ENCODE measurements at regions not wholly inside any gene's neighbourhood (a gene's known extent, or its start where the extent isn't known, plus 50 kb on each side); places are given as distances from the start of the nearest gene placed in this dataset.
"Not testable (repeated sequence)": the region's sequence is repeated elsewhere in the genome, so short reads cannot be mapped to it uniquely, and the experiment has no call there.

DNA sequence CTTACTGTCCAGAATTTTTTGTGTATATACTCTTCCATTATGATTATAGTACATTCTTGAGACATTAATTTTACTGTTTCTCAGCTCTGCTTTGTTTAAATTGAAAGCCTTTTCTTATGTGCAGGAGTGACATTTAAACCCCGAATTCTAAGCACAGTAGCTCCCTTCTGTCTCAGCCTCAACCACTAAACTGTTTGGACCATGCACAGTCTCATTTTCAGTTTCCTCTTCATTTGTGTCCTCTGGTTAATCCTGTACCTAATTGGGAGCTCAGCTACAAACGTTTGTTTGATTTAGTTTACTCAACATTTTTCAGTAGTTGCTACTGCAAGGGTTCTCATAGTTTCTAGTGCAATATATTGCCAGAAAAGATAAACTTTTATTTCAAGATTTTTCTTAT lies 206.3 kb downstream of the SLITRK5 start:
- DNase-seq (ENCODE audit: low spot score), result no peak

DNA sequence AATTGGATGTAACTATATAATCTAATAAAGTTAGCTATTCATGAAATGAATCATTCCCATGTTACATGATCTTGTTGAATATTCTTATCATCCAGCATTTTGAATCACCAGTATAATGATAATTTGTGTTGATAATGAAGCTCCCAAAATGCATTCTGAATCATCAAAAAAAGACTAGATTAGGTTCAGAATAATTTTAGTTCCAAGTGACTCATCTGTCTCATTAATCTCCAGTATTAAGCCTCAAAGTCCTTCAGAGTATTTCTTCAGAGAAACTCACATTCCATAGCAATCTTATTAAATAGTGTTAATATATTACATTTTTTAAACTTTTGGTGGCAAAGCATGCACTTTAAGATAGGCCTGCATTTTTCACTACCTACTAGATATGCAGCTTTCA lies 207.5 kb downstream of the SLITRK5 start:
- no peak for DNase-seq (ENCODE audit: low spot score)

DNA sequence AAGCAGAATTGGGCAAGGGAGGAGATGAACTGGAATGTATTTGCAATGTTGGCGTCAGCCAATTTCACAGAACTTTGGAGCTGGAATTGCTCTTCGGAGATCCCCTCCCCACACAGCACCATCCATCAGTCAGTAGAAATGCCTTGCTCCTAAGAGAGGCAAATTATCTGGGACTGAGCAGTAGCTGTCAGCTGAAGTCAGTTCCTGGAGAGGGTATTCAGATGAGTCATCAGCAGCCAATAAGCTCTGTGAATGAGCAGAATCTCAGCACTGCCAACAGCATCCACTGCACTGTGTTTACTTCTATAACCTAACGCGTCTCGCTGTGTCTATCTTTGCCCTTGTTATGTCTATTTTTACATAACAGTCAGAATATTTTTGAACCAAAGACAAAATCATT lies 213.7 kb downstream of the SLITRK5 start:
- DNase-seq (ENCODE audit: low spot score), result peak; percentile 43

DNA sequence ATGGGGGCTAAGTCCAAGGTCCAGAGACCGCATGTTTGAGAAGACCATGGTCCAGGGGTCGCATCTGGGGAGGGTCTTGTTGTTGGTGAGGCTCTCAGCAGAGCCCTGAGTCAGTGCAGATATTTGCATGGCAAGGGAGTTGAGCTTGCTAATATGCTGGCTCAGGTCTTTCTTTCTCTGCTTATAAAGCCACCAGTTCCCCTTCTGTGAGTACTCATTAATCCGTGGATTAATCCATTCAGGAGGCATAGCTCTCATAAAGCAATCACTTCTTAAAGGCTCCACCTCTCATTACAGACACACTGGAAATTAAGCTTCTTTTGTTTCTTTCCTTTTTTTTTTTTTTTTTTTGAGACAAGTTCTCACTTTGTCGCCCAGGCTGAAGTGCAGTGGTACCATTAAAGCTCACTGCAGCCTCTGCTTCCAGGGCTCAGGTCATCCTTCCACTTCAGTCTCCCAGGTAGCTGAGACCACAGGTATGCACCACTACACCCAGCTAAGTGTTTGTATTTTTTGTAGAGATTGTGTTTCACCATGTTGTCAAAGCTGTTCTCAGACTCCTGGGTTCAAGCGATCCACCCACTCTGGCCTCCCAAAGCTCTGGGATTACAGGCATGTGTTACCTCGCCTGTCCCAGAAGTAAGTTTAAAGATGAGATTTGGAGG lies 216.4 kb downstream of the SLITRK5 start:
- DNase-seq (ENCODE audit: low spot score), result no peak

DNA sequence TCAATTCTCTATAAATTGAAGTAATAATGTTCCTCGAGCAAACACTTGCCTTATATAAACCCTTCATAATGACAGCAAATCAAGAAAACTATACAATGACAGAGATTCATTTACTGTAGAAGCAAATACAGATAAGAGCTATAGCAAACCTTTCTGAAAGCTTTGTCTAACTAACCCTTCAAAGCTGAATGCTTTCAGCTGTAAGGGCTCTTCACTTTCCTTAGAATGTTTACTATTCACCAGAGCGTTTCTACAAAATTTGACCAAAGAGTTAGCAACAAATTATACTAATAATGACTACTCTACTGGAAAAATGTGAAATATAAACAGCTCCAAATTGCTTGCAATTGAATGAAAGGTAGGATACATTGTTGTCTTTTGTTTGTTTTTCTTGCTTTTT lies 218.1 kb downstream of the SLITRK5 start:
- DNase-seq (ENCODE audit: low spot score), result no peak

DNA sequence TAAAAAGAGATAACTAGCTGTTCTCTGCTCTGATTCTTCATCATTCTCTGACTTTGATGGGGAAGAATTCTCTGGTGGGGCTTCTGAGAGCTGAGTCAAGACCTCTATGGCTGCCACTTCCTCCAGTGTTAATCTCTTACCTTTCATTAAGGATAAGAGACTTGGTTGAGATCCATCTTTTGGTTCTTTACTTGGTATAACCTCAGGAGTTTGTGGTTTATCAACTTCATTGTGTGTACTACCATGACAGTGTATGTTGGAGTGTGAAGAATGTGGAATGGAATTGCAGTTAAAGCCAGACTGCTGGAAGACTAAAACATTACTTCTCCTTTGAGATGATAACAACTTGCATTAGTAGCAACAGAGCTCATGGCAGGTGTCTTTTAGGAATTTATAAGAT lies 222.0 kb downstream of the SLITRK5 start:
- DNase-seq (ENCODE audit: low spot score), result no peak

DNA sequence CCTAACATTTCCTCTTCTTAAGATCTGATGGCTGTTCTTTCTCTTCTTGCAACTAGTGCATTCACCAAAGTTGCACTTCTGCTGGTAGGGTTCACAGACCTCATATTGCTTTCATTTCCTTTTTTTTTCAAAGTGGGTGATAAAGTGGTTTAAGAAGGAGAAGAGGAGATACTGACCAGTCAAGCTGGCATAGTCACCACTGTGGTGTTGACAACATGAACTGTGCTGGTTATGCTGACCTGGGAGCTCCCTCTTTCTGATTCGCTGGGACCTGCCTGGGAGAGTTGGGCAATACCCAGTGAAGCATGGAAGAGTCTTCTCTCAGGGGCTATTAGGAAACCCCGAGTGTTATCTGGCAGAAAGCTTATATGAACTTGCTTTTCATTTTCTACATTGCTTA lies 222.9 kb downstream of the SLITRK5 start:
- no peak for DNase-seq (ENCODE audit: low spot score)

DNA sequence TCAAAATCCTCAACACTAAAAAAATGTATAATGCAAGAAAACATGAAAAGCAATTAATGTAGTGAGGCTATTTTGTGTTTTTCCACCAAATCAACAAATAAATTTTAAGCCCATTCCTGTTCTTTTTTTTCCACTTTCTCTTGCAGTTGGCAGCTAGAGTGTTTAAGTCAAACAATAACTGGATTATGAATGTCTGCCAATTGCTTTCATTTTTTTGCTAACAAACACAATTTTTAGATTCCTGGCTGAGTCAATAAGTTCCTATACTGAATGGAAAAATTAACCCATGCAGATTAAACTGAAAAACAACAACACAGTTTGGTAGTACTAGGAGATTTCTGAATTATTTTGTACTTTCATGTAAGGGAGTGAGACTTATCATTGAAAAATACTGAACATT lies 232.4 kb downstream of the SLITRK5 start:
- DNase-seq (ENCODE audit: low spot score), result no peak

DNA sequence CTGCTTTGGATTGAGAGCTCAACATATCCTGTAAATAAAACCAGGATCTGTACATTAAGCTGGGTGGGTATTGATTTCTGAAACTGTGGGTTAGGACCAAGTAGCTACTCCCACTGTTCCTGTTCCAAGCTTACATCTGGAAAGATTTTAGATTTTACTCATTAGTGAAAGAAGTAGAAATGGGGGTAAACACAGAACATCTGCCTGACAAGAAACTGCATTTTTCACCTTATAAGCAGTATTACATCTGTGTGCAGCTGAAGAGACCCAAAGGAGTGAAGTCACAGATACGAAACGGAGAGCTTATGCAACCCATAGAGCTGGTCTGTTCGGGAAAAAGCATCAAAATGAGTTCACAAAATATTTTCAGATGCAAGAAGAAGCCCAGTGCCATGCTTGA lies 235.2 kb downstream of the SLITRK5 start:
- no peak for DNase-seq (ENCODE audit: low spot score)

DNA sequence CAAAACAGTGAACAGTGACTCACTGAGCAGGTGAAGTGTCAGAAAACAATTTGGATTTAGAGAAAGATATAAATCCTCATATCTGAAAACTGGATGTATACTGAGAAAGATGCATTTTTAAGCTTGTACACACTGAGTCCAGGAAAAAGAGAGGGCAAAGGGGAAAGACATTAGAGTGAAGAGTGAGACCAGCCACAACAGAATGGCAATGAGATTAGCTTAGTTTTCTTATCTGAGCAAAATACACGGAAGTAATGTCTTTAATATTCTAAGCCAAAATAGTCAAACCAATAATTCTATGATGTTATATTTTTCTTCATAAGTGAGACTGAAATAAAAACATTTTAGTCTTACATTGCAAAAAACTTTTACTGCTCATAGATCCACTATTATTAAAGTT lies 236.0 kb downstream of the SLITRK5 start:
- no peak for DNase-seq (ENCODE audit: low spot score)

DNA sequence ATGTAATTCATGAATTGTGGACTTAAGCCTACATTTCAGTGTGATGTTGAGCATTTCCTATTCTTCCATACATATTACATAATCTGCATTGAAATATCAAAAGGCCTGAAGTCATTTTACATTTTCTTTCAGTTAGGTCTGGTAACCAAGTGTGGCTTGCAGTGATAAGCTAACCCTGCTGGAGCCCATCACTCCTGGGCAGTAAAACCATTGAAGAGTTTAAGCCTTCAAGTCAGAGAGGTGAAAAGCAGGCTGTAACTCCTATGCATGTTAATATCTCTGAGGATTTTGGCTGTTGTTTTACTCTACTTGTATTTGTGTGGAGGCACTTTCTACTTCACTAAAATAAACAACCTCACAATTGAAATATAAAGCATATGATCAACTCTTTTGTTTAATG lies 248.8 kb downstream of the SLITRK5 start:
- DNase-seq (ENCODE audit: low spot score), result no peak

DNA sequence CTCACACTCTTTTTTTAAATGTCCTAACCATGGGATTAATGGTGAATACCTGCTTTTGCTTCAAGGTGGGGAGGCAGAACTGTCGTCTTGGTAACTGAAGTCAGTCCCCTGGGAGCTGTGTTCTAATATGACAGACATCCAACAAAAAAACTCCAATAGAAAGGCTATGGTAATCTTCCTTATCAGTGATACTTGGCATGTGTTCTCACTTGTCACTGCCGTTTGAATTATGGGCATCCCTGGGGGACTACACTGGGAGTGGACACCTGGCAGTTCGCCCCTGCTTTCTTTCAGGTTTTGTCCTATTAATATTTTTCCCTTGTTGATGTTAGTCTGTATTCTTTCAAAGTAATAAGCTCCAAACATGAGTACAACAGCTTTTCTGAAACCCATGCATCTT lies 252.6 kb downstream of the SLITRK5 start:
- no peak for DNase-seq (ENCODE audit: low spot score)

DNA sequence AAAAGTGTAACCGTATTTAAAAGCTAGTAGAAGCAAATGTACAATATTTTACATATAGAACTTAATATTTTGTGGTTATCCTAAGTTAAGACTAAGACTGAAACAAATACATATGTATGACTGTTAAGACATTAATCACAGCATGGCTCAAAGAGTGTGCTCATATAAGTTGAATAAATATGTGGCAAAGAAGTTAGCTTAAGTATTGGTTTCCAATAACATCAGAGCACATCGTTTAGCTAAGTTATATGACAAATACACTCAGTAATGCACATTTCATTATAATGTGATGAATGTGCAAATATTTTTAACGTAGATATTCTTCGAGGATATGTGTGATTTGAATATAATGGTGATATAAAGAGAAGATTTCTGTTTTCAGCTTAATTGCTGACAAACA lies 253.8 kb downstream of the SLITRK5 start:
- no peak for DNase-seq (ENCODE audit: low spot score)

DNA sequence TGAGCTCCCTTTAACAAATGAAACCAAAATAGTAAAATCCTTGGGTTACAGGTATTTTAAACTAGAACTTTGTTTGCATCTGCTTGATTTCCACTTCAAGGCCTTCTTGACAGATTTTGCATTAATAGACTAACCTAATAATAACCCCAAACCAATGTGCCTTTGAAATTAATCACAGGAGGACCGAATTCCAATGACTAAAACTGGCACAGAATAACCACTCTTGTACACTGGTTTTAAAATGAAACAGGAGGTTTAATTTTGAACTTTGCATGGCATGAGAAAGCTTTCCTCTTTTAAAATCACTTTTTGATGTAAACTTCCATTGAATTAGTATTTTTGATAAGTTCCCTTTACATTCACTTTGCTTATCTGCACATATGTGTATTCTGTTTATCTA lies 269.6 kb downstream of the SLITRK5 start:
- no peak for DNase-seq (ENCODE audit: low spot score)

DNA sequence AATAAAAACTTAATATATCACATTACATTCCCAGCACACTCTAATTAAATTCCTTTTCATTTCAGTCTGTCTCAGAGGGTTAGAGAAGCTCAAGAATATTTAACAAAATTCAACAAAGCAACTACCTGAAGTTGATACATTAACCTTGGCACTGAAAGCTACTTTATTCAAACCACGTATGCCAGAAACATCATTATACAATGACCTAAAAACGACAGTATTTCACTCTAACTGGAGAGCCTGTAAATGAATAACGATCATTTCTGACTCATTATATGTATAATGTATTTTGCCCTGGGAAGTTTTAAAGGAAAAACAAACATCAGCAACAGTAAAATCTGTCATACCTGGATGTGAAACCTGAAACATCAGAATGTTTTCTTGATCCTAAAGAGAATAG lies 270.1 kb downstream of the SLITRK5 start:
- no peak for DNase-seq (ENCODE audit: low spot score)

DNA sequence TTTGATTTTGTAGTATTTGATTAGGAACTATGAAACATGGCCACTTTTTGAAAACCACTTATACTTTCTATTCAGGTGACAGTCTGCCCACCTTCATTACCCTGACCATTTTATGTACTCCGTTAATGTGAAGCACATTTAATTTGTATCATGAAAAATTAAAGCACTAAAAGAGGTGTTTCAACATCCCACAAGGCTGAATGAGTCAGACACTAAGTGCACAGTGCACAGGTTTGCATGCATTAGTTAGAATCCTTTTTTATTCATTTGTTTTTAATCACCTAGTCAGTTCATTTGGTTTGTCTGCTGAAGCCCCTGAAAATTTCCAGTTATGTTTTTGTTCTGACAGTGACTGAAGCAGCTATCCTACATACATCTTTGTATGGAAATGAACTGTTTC lies 271.0 kb downstream of the SLITRK5 start:
- DNase-seq (ENCODE audit: low spot score), result no peak

DNA sequence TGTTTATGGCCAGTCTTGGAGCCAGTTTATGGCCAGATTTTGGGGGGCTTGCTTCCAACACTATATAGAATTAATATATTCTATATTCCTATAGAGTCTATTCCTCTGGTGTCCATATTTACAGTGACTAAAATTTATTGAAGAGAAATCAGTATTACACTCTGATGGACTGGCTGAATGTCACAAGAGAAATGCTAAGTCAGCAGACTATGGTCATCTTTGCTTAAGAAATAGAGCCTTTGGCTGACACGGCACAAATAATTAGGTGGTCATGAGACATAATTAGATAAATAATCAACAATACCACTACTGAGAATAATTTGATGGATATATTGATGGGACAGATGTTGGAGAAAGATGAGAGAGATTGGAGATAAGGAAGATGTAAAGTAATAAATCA lies 272.9 kb downstream of the SLITRK5 start:
- DNase-seq (ENCODE audit: low spot score), result no peak

DNA sequence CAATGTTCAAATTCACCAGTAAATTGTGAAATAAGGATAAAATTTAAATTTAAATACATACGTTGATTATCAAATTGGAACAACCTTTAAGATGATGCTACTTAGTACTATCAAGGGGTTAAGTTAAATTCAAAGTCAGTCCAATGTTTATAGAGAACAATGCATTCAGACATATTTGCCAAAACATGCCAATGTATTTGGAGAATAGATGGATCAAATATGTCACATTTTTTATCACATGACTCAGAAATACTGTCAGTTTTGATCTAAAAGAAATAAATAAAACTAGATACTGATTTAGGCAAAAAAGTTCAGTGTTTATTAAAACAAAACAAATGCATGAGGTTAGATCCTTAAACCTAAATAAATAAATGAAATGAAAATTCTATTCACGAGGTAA lies 281.2 kb downstream of the SLITRK5 start:
- DNase-seq (ENCODE audit: low spot score), result no peak

DNA sequence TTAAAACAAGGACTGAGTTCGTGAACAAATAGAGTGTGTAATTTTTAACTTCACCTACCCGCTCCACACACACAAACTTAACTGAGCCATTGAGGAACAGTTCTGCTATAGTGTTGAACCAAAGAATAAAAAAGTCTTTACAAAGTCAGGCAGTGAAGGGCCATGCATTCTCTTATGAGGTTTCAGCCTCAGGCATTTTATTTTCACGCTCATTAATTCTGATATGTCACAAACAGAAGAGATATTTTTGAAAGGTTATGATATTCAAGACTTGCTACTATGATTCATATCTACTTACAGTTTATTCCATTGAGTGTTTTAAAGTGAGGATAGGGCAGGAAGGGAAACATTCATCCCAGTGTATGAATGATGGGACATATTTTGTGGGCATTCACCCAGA lies 282.2 kb downstream of the SLITRK5 start:
- DNase-seq (ENCODE audit: low spot score), result no peak

DNA sequence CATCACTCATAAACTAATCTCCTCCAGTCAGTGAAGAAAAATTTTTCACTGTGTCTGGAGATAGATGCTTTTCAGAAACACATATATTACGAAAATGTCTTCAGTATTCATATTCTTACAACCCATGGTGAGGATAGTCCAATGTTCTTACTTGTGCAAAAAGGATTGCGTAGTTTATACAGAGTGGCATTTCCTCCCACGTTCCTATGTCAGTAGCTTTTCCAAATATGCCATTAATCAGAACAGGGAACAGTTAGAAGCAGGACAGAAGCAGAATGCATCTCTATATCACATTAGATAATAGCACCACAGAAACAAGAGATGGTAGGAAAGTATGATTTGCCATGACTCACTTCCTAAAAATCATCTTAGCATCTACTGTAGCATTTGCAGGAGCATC lies 282.9 kb downstream of the SLITRK5 start:
- DNase-seq (ENCODE audit: low spot score), result no peak

DNA sequence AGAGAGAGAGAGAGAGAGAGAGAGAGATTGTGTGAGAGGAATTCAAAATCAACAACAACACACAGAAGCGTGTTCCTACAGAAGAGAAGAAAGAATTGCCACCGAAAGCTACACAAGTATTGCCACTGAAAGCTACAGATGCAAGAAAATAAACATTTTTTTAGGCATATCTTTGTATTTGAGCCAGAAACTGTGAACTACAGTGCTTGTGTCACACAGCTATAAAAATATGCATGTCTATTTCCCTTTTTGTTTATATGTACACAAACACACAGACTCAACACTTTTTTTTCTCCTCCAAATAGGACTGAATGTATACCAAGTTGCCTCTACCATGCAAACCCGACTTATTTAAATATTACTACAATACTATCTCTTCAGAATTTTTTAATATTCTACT lies 290.4 kb downstream of the SLITRK5 start:
- DNase-seq (ENCODE audit: low spot score), result no peak

DNA sequence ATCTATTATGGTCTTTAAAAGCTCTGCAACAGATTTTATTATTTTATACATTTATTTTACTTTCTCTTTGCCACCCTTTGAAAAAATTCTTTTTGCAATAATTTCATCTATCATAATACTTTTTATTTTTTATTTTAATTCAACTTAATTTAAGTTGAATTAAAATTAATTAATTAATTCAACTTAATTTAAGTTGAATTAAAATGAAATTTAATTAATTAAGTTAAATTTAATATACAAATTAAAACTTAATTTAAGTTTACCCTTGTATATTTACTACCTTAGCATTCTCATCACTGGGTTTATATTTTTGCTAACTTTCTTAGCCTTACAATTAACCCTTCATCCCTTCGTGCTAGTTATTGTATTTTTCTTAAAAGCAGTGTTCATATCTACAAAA lies 301.4 kb downstream of the SLITRK5 start:
- no peak for DNase-seq (ENCODE audit: low spot score)

DNA sequence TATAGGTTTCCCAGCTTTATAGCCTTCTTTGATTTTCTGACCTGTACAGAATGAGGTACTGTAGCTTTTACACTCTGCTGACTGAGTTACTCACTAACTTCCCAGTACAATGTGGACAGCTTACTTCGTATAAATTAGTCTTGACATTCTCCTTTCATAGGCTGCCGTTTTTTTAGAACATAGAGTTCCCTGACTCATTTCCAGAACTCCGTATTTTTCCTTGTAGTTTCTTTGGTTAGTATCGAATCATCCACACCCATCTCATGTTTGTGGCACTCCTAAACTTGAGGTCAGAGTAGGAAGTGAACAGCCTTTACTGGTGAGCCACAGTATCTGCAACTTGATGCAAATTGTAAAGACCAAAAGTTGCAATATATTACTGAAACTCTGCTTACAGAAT lies 303.9 kb downstream of the SLITRK5 start:
- no peak for DNase-seq (ENCODE audit: low spot score)

DNA sequence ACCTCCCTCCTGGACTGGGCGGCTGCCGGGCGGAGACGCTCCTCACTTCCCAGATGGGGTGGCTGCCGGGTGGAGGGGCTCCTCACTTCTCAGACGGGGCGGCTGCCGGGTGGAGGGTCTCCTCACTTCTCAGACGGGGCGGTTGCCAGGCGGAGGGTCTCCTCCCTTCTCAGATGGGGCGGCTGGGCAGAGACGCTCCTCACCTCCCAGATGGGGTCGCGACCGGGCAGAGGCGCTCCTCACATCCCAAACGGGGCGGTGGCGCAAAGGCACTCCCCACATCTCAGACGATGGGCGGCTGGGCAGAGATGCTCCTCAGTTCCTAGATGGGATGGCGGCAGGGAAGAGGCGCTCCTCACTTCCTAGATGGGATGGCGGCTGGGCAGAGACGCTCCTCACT lies 305.5 kb downstream of the SLITRK5 start:
- DNase-seq (ENCODE audit: low spot score), result not testable (repeated sequence)

DNA sequence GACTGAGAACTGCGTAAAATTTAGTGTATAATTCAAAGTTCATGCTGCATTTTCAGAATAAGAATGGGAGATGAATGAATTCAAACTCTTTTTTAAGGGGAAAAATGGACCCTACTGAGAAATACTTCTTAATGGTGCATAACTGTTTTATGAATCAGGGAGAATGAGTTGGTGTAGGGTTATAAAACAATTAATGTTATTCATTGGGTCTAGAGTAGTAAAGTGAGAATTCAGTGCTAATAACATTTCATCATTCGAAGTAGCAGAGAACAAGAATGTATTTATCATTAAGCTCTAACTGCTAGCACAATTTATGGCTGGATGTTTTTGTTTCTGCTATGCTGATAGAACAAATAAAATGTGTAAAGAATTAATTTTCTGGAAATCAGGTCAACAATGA lies 310.2 kb downstream of the SLITRK5 start:
- DNase-seq (ENCODE audit: low spot score), result no peak
